GM18907 (cell line): ENCODE measurements at regions not wholly inside any gene's neighbourhood (a gene's known extent, or its start where the extent isn't known, plus 50 kb on each side); places are given as distances from the start of the nearest gene placed in this dataset.
"Not testable (repeated sequence)": the region's sequence is repeated elsewhere in the genome, so short reads cannot be mapped to it uniquely, and the experiment has no call there.

Experiments used
- ATAC-seq: cut with Tn5 transposase; IDR thresholded peaks from one replicate; pipeline ENCODE4 v1.9.1; 2021; ENCODE audit warnings: mild to moderate bottlenecking, moderate library complexity; ENCODE audit not compliant: unreplicated experiment

DNA sequence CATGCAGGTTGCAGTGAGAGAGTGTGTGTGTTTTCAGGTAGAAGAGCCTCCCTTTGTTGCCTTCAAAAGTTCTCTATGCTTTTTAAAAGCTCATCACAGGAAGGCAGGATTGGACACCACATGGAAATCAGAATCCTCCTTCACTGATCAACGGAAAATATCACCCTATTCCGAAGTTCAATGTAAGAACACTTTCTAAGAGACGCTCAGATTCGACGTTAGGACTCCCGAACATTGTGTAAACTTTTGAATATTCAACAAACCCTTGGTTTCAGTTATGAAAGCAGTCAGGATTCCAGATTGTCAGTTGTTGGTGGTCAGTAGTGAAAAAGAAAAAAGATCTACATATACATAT, 561.4 kb upstream of the ID2 start:
- no peak for ATAC-seq

- ATAC-seq: no peak
Observed at GRCh38 chr2:8121022-8121825, 560.6 kb upstream of the ID2 start.

- ATAC-seq: no peak
Observed at GRCh38 chr2:8121826-8122513, 559.9 kb upstream of the ID2 start.

GRCh38 chr2:8122520-8122919, 559.3 kb upstream of the ID2 start:
- no peak for ATAC-seq

DNA sequence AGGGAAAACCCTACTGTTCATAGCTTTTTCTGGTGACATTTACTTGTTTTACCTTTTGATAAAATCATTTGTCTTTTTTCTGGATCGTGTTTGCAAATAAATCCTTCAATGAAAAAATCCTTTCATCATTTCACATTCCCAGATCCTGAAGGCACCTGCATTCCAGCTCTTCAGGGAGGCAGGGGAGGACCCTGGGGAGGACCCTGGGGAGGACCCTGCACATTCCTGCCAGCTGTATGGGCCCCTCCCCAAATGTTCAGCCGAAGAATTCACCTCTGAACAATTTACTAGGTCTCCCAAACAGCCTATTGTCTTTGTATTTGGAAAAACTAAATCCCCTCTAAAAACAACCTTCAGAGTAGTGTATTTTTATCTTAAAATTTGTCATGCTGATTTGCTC, 558.4 kb upstream of the ID2 start:
- ATAC-seq: no peak

- no peak for ATAC-seq
Observed at GRCh38 chr2:8125741-8126711, 555.8 kb upstream of the ID2 start.

GRCh38 chr2:8126783-8127182, 555.1 kb upstream of the ID2 start:
- ATAC-seq: no peak

- not testable (repeated sequence) for ATAC-seq
Observed at GRCh38 chr2:8131423-8131822, 550.4 kb upstream of the ID2 start.

DNA sequence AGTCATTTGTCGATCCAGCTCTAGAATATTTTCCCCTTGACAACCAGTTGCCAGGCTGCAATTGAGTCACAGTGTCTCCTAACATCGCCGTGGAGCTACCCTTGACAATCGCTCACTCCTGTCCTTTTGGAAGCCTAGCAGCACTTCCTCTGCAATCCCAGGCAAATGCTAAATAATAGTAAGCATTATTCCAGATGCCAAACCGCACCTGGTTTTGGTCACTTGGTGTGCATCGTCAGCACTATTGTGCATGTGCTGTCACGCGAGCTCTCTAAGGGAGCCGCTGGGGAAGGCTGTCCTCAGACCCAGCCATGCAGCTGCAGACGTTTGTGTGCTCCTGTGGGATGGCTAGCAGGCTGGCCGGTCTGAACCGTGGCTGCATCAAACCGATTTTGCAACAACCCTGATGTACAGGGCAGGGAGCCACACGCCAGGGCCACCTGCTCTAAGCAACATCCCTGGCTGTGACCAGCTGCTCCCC, 549.5 kb upstream of the ID2 start:
- no peak for ATAC-seq

GRCh38 chr2:8132879-8133278, 549.0 kb upstream of the ID2 start:
- ATAC-seq: no peak

DNA sequence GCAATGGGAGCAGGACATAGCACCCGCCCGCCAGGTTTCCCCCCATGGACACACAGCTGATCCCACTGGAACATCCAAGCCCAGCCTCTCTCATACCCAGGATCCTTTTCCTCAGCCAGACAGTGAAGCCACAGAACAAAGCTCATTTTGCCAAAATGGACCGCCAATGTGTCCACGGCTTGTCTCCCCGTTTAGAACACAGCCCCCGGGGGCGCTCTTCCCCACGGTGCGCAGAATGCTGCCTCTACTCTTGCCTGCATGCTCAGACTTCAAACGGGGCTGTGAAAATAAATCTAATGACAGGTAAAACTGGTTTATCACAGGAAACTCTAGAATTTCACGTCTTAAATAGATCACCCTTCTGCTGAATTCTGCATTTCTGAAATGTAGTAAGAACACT, 548.5 kb upstream of the ID2 start:
- ATAC-seq: no peak

- no peak for ATAC-seq
Observed at GRCh38 chr2:8133913-8134472, 547.9 kb upstream of the ID2 start.

GRCh38 chr2:8134473-8134932, 547.4 kb upstream of the ID2 start:
- ATAC-seq: no peak

DNA sequence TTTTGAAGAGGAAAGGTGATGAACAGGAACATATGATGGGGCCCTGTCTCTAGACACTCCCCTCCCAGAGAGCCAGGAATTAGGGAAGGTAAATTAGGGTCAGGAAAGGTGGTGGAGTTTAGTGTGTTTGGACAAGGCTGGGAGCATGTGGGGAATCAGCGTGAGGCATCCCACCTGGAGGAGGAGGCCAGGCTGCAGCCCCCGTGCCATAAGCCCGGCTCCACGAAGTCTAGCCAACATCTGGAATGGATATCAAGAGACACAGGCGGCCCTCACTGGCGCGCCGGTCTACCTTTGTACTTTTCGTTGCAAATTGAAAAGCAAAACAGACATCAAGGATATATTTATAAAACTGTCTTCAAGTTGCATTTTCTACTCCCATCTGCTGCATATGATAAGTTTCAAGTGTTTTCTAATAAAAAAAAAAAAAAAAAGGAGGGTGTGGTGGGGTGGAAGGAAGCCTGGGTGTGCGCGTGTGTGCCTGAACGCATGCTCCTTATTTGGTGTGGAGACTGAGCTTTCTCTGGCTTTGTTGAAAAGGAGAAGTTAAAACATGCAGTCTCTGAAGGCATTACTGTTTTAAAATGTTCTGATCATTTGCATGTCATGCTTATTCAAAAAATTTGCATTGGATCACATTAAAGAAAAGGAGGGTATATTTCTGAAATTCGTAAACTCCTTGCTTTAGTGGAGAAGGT, 546.7 kb upstream of the ID2 start:
- ATAC-seq: no peak

- ATAC-seq: no peak
Observed at GRCh38 chr2:8137801-8138200, 544.1 kb upstream of the ID2 start.

DNA sequence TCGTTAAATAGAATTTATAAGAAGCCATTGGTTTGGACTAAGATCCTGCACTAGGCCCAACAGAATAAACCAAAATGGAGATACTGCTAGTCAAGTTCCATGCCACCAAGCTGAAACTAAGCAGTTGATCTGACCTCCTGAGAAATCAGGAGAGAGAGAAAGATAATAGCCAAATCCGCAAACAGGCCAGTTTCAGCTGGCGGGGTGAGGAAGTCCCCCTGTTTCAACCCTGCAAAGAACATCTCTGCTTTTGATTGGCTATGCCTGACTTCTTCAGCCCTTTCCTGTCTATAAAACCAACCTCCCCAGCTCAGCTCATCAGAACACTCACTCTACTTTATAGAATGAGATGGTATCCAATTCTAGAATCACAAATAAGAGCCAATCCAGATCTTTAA, 543.3 kb upstream of the ID2 start:
- ATAC-seq: no peak

- ATAC-seq: no peak
Observed at GRCh38 chr2:8138923-8139667, 542.8 kb upstream of the ID2 start.

- ATAC-seq: no peak
Observed at GRCh38 chr2:8139668-8140200, 542.1 kb upstream of the ID2 start.

GRCh38 chr2:8141079-8141707, 540.7 kb upstream of the ID2 start:
- ATAC-seq: no peak
